A204.1 (cell line): ENCODE measurements at regions not wholly inside any gene's neighbourhood (a gene's known extent, or its start where the extent isn't known, plus 50 kb on each side); places are given as distances from the start of the nearest gene placed in this dataset.
"Not testable (repeated sequence)": the region's sequence is repeated elsewhere in the genome, so short reads cannot be mapped to it uniquely, and the experiment has no call there.

Experiments
- FAIRE-seq: peaks from 2 replicates; lab custom pipeline; 2012; peaks lifted over from hg19 to GRCh38; lab: Jason Lieb, UNC

GRCh38 chr19:29154163-29154562 lies 58.8 kb downstream of the UQCRFS1 start:
- no peak for FAIRE-seq

GRCh38 chr19:29145756-29146155 lies 67.2 kb downstream of the UQCRFS1 start:
- no peak for FAIRE-seq

GRCh38 chr19:29143183-29143582 lies 69.8 kb downstream of the UQCRFS1 start:
- FAIRE-seq, result no peak

GRCh38 chr19:29139227-29139626 lies 73.7 kb downstream of the UQCRFS1 start:
- FAIRE-seq, result no peak

GRCh38 chr19:29138206-29138605 lies 74.7 kb downstream of the UQCRFS1 start:
- not testable (repeated sequence) for FAIRE-seq

GRCh38 chr19:29131456-29131855 lies 81.5 kb downstream of the UQCRFS1 start:
- FAIRE-seq, result no peak

- no peak for FAIRE-seq
Measured at GRCh38 chr19:29129148-29129547, 83.8 kb downstream of the UQCRFS1 start.

- FAIRE-seq, result no peak
Measured at GRCh38 chr19:29128203-29128602, 84.7 kb downstream of the UQCRFS1 start.

- no peak for FAIRE-seq
Measured at GRCh38 chr19:29122185-29122584, 90.8 kb downstream of the UQCRFS1 start.

GRCh38 chr19:29121684-29122083 lies 91.3 kb downstream of the UQCRFS1 start:
- FAIRE-seq, result no peak

- no peak for FAIRE-seq
Measured at GRCh38 chr19:29120466-29120865, 92.5 kb downstream of the UQCRFS1 start.

- FAIRE-seq, result no peak
Measured at GRCh38 chr19:29119590-29119989, 93.4 kb downstream of the UQCRFS1 start.

- FAIRE-seq, result no peak
Measured at GRCh38 chr19:29118389-29118788, 94.6 kb downstream of the UQCRFS1 start.

GRCh38 chr19:29117926-29118325 lies 95.0 kb downstream of the UQCRFS1 start:
- no peak for FAIRE-seq

- no peak for FAIRE-seq
Measured at GRCh38 chr19:29115181-29115580, 97.8 kb downstream of the UQCRFS1 start.

GRCh38 chr19:29113838-29114237 lies 99.1 kb downstream of the UQCRFS1 start:
- FAIRE-seq, result no peak

GRCh38 chr19:29111576-29111975 lies 101.4 kb downstream of the UQCRFS1 start:
- FAIRE-seq, result no peak

GRCh38 chr19:29107831-29108230 lies 105.1 kb downstream of the UQCRFS1 start:
- FAIRE-seq, result no peak

GRCh38 chr19:29106346-29106885 lies 106.5 kb downstream of the UQCRFS1 start:
- no peak for FAIRE-seq

- FAIRE-seq, result no peak
Measured at GRCh38 chr19:29105629-29106292, 107.2 kb downstream of the UQCRFS1 start.

- no peak for FAIRE-seq
Measured at GRCh38 chr19:29104605-29105241, 108.2 kb downstream of the UQCRFS1 start.

- no peak for FAIRE-seq
Measured at GRCh38 chr19:29098863-29099481, 114.0 kb downstream of the UQCRFS1 start.

GRCh38 chr19:29098091-29098490 lies 114.9 kb downstream of the UQCRFS1 start:
- no peak for FAIRE-seq
